Esophagus (tissue), 2 donors: ENCODE measurements at regions not wholly inside any gene's neighbourhood (a gene's known extent, or its start where the extent isn't known, plus 50 kb on each side); places are given as distances from the start of the nearest gene placed in this dataset.

Source experiments
- H3K27ac ChIP-seq, 2 donors: one replicate each; pipeline ENCODE4 v1.5.1; 2013; ENCODE audit warnings: low read depth in 2 of 2, mild to moderate bottlenecking in 2 of 2, inconsistent platforms in 1 of 2, low read length in 1 of 2, moderate library complexity in 1 of 2
- H3K27me3 ChIP-seq, 2 donors: one replicate each; pipeline ENCODE4 v1.6.1; 2013; ENCODE audit warnings: low read length in 2 of 2, control low read depth in 1 of 2, mild to moderate bottlenecking in 1 of 2; ENCODE audit not compliant: insufficient read depth in 2 of 2, control insufficient read depth in 1 of 2
- H3K36me3 ChIP-seq, 2 donors: one replicate each; pipeline ENCODE4 v1.6.1; 2013; ENCODE audit warnings: low read length in 1 of 2; ENCODE audit not compliant: control insufficient read depth in 2 of 2, insufficient read depth in 2 of 2
- H3K4me1 ChIP-seq, 2 donors: one replicate each; pipeline ENCODE4 v1.6.1; 2013; ENCODE audit warnings: low read length in 1 of 2; ENCODE audit not compliant: control insufficient read depth in 2 of 2, insufficient read depth in 2 of 2
- H3K4me3 ChIP-seq, 2 donors: one replicate each; pipeline ENCODE4 v1.5.1; 2013; ENCODE audit warnings: low read length in 2 of 2, mild to moderate bottlenecking in 2 of 2, low read depth in 1 of 2, moderate library complexity in 1 of 2
- H3K9me3 ChIP-seq, 2 donors: one replicate each; pipeline ENCODE4 v1.6.1; 2013; ENCODE audit warnings: mild to moderate bottlenecking in 2 of 2, low read depth in 1 of 2, low read length in 1 of 2, moderate library complexity in 1 of 2; ENCODE audit not compliant: control insufficient read depth in 2 of 2, insufficient read depth in 1 of 2
- WGBS, 2 donors: extraction: QIAGEN DNeasy Blood & Tissue Kit; methylation state at CpG; one replicate each; pipeline ENCODE4 v1.1.7; 2013; 5-methylcytosine and 5-hydroxymethylcytosine counted together
- donor health status: healthy with polysubstance abuse.
- donor health status: Bipolar disorder and iron deficiency.

GRCh38 chr6:82569022-82569421 is 205.4 kb downstream of the TPBG start:
- no peaks in the 10 kb centered on the region for H3K9me3 ChIP-seq
- no peaks in the 10 kb centered on the region for H3K4me1 ChIP-seq
- H3K27me3 ChIP-seq = no peaks in the 10 kb centered on the region
- H3K27ac ChIP-seq = no peak overlapping the region
- WGBS, 2 donors = 94 to 97% methylated on average over 1 of the region's 1 CpG
- no peak overlapping the region for H3K4me3 ChIP-seq
- H3K36me3 ChIP-seq = no peaks in the 10 kb centered on the region

GRCh38 chr6:82570083-82570482 is 206.5 kb downstream of the TPBG start:
- Histone ChIP-seq H3K36me3 (no peaks in the 10 kb centered on the region), H3K27me3 (no peaks in the 10 kb centered on the region), H3K4me3 (no peak overlapping the region), H3K9me3 (no peaks in the 10 kb centered on the region), H3K4me1 (no peaks in the 10 kb centered on the region), H3K27ac (no peak overlapping the region)
- WGBS, 2 donors = 47 to 66% methylated on average over 3 of the region's 3 CpGs

- Histone ChIP-seq H3K9me3 (no peaks in the 10 kb centered on the region), H3K27me3 (no peaks in the 10 kb centered on the region)
- WGBS, 2 donors = 73% methylated on average over 2 of the region's 2 CpGs
These were observed 207.8 kb downstream of the TPBG start for GRCh38 chr6:82571455-82571854.

GRCh38 chr6:82573254-82573972 is 209.8 kb downstream of the TPBG start:
- Histone ChIP-seq H3K27me3 (no peaks in the 10 kb centered on the region), H3K4me1 (no peaks in the 10 kb centered on the region), H3K27ac (no peak overlapping the region), H3K36me3 (no peaks in the 10 kb centered on the region), H3K9me3 (no peaks in the 10 kb centered on the region), H3K4me3 (no peak overlapping the region)
- 49 to 55% methylated on average over 3 of the region's 3 CpGs for WGBS, 2 donors

More at GRCh38 chr6:82571455-82571854, 207.8 kb downstream of the TPBG start:
- Histone ChIP-seq H3K4me3 (no peak overlapping the region), H3K4me1 (no peaks in the 10 kb centered on the region), H3K27ac (no peak overlapping the region), H3K36me3 (no peaks in the 10 kb centered on the region)

- Histone ChIP-seq H3K9me3 (no peaks in the 10 kb centered on the region), H3K27me3 (no peaks in the 10 kb centered on the region), H3K4me1 (no peaks in the 10 kb centered on the region), H3K27ac (no peak overlapping the region), H3K36me3 (no peaks in the 10 kb centered on the region), H3K4me3 (no peak overlapping the region)
- WGBS, 2 donors = 92% methylated on average over 1 of the region's 1 CpG
These were observed 212.7 kb downstream of the TPBG start for GRCh38 chr6:82576284-82576683.

- no peaks in the 10 kb centered on the region for H3K27me3 ChIP-seq
- 69 to 75% methylated on average over 6 of the region's 6 CpGs for WGBS, 2 donors
- no peaks in the 10 kb centered on the region for H3K4me1 ChIP-seq
- no peaks in the 10 kb centered on the region for H3K36me3 ChIP-seq
- no peak overlapping the region for H3K27ac ChIP-seq
- no peak overlapping the region for H3K4me3 ChIP-seq
- H3K9me3 ChIP-seq = no peaks in the 10 kb centered on the region
These were observed 220.6 kb downstream of the TPBG start for GRCh38 chr6:82584194-82584695.

GRCh38 chr6:82584856-82585255 is 221.2 kb downstream of the TPBG start:
- 59 to 67% methylated on average over 3 of the region's 3 CpGs for WGBS, 2 donors
- Histone ChIP-seq H3K27ac (no peak overlapping the region), H3K36me3 (no peaks in the 10 kb centered on the region), H3K4me3 (no peak overlapping the region), H3K9me3 (no peaks in the 10 kb centered on the region), H3K27me3 (no peaks in the 10 kb centered on the region), H3K4me1 (no peaks in the 10 kb centered on the region)

- H3K27me3 ChIP-seq = no peaks in the 10 kb centered on the region
These were observed 224.4 kb downstream of the TPBG start for GRCh38 chr6:82588020-82588419.

GRCh38 chr6:82588859-82589412 is 225.3 kb downstream of the TPBG start:
- no peak overlapping the region for H3K4me3 ChIP-seq
- WGBS, 2 donors = 79 to 81% methylated on average over 1 of the region's 1 CpG
- H3K36me3 ChIP-seq = no peaks in the 10 kb centered on the region

More at GRCh38 chr6:82588020-82588419, 224.4 kb downstream of the TPBG start:
- no peak overlapping the region for H3K4me3 ChIP-seq
- H3K9me3 ChIP-seq = no peaks in the 10 kb centered on the region
- no peak overlapping the region for H3K27ac ChIP-seq
- H3K4me1 ChIP-seq = no peaks in the 10 kb centered on the region
- H3K36me3 ChIP-seq = no peaks in the 10 kb centered on the region
- 89 to 94% methylated on average over 3 of the region's 3 CpGs for WGBS, 2 donors

More at GRCh38 chr6:82588859-82589412, 225.3 kb downstream of the TPBG start:
- H3K27ac ChIP-seq = no peak overlapping the region
- no peaks in the 10 kb centered on the region for H3K27me3 ChIP-seq
- no peaks in the 10 kb centered on the region for H3K4me1 ChIP-seq
- H3K9me3 ChIP-seq = no peaks in the 10 kb centered on the region
